Activated effector memory CD4-positive, alpha-beta T cell treated with Interleukin-2 at 50 U/mL for 16 hours (primary cell): ENCODE measurements at regions not wholly inside any gene's neighbourhood (a gene's known extent, or its start where the extent isn't known, plus 50 kb on each side); places are given as distances from the start of the nearest gene placed in this dataset.
"Not testable (repeated sequence)": the region's sequence is repeated elsewhere in the genome, so short reads cannot be mapped to it uniquely, and the experiment has no call there.

Experiments used
- DNase-seq: peaks from one replicate; pipeline ENCODE4 v3.0.0-alpha.2; 2020

DNA sequence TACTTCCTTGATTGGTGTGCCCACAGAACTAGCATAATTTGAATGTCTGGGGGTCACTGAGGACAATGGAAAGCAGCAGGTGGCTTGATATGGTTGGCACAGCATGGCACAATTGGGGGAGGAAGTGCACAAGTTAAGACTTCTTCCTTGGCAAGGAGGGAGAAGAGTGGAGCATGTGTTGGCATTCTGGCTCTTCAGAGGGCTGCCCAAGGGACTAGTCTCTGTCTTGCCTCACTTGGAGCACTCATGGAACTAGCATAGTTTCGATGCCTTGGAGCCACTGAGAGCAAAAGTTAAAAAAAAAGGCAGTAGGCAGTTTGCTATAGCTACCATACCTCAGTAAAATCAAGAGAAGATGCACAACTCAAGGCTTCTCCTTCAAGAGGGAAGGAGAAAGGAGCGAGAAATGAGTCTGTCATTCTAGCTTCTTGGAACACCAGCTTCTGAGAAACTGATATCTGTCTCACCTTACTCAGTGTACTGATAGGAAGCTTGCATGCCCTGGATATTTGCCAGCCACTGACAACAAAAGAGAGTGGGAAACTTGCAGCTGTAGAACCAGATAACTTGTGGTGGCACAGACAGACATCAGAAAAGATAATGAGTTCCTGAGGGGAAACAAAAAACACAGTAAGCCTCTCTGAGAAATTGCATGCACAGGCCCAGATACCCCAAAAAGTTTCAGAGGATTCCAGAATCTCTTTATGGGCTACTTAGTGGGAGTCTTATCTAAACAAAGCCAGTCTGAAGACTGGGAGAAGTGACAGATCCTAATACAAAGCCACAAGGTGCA lies 207.5 kb upstream of the SAMSN1 start:
- no peak for DNase-seq

DNA sequence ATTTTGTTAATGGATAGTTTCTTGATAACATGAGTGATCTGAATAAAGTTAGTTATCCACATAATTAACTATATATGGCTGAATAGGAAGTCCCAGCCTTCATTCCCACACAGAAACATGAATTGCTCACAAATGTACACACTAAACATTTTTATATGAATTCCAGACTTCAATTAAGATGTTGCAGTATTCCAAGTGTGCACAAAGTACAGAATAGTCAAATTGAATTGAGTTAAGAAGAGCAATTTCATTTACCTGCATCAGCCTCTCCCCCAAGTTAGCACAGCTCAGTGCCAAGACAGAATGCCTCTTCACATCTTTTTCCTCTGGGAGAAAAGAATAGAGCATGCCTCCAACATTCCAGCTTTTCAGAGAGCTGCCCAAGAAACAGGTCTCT lies 207.0 kb upstream of the SAMSN1 start:
- no peak for DNase-seq

DNA sequence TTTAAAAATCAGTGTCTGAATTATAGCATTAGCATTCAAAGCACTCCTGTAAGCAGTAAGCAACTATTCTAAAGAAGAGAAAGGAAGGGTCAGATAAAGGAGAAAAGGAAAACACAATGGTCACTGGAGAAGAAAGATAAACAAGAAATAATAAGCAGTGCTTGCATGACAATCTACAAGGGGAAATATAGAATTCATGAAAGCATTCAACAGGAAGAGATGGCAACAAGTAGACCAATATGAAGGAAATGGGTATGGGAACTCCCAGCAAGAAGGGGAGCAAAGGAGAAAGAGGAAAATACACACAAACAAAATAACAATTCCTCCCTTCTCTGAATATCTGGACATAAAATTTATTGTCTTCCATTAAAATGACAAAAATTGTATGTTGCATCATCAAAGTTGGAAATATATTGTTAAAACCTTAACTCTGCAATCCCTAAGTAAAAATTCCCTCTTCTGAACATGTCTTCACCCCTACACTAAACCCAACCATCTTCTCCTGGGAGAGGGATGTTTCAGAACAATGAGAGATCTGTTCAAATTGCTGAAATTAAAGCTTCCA lies 206.3 kb upstream of the SAMSN1 start:
- no peak for DNase-seq

DNA sequence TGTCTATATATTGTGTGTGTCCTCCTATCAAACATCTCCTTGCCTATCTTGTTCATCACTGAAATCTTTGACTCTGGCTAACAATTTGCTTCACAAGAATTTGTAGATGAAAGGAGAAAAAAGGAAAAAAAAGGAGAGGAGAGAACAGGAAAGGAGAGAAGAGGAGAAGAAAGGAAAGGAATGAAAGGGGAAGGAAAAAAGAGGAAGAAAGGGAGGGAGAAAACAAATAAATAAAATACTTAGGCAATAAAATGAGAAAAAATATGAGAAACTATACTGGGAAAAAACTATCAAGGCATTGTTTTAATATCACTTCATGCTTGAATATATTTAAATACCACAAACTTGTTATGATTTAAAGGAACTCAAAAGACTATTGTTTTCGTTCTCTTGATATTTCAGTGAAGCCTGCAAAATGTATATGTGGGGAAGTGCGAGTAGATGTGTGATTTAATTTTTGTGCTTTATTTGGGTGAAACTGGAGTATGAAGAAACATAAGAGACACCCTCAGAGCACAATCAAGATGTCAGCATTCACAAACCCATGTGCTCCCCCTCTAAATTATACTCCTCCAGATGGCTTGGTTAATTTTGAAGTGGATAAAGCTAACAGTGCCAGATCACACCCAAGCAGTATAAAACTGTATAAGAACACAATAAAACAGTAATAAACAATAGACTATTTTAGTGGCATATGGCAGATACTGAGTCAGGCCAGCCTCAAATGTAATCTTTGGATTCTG lies 205.7 kb upstream of the SAMSN1 start:
- no peak for DNase-seq

DNA sequence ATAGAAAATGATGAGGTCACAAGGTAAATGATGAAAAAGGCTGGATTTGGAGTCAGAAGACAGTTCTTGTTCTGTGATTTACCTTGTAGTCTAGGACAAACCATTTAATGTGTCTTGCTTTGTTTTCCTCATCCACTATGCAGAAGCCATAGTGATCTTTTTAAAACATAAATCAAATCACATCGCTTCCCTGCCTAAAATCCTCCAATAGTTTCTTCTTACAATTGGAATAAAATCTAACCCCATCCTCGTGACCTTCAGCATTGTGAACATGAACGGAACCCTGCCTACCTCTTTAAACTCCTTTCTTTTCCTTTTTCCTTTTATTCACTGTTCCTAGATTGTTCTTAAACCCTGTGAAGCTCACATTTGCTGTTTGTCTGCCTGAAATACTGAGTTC lies 204.9 kb upstream of the SAMSN1 start:
- DNase-seq: no peak

DNA sequence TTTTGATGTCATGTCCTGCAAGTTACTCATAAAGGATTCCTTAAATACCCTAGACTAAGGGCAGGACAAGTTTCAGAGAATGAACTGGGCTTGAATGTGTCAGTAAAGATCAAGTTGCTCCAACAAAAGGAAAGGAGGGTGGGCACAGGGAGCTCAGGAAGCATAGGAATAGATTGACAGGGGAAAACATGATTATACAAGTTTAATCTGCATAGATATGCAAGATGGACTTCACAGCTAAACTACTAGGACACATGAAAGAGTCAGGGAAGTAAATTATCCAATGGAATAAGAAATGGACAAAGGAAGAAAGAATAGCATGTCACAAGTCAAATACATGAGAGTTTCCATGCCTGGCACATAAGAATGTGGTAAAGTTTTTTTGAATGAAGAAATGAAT lies 203.9 kb upstream of the SAMSN1 start:
- DNase-seq: no peak

DNA sequence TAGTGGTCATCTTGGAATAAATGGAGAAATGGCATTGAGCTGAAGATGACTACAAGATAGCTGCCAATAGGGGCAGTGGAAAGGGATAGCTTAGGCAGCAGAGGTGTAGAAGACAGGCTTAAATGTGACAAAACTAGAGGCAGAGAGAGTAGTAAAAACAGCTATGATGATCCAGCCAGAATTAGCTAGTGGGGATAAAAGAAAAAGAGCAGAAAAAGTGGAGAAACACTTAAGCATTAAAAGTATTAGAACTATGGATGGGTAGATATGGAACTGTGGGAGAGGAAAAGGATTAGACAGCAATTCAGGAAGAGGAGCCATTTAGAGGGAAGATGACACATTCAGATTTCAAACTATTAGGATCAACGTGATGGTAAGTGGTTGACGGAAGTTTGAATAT lies 202.5 kb upstream of the SAMSN1 start:
- DNase-seq: no peak

DNA sequence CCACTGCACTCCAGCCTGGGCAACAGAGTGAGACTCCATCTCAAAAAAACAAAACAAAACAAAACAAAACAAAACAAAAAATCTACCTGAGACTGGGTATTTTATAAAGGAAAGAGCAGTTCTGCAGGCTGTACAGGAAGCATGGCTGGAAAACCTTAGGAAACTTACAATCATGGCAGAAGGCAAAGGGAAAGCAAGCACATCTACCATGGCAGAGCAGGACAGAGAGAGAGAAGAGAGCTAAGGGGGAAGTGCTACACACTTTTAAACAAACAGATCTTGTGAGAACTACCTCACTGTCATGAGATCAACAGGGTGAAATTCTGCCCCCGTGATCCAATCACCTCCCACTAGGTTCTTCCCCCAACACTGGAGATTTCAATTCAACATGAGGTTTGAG lies 198.3 kb upstream of the SAMSN1 start:
- no peak for DNase-seq

DNA sequence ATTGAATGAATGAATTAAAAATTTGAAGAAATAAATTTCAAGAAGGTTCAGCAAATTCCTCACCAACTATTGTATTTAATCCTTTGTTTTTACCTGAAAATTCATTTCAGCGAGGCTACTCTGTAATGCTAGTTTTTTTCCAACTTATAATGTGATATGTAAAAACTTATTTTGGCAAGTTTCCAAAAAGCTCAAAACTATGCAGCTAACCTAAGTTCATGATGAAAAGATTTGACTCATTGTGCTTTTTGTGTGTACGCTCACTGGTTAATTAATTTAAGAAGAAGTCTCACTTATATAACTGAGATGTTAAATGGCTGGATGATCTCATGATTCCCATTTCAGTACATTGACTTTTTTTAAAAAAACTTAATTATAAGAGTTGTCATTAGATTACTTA lies 196.0 kb upstream of the SAMSN1 start:
- DNase-seq: no peak

DNA sequence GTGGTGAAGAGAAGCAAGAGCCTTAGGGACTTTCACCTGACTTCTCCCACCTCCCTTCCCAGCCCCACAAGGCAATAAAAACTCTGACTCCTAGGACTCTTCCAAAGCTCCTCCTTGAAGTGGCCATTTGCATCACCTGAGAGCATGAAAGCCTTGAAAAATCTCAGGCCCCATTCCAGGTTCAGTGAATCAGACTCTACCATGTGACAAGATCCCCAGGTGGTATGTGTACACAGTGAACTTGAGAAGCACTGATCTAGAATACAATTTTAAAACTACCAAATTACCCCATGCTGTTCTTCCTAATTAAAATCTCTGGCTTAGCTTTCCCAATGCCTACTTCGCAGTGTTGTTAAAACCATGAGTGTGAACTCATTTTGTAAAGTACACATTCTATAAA lies 195.1 kb upstream of the SAMSN1 start:
- no peak for DNase-seq

DNA sequence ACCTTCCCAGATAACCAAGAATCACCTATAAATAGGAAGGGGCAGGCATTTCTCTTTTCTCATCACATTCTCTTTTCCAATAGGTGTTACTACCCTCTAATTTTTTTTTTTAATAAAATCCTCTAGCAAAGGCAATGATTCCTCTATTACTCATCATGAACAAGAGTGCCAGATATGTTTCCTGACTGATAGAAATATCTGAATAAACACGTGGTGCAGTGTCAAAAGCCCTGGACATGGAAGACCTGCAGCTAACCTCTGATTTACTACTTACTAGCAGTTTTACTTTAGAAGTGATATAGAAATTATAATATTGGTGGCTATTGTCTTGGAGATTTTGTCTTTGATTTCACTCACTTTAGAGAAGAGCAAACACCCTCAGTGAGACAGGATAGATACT lies 194.6 kb upstream of the SAMSN1 start:
- no peak for DNase-seq

DNA sequence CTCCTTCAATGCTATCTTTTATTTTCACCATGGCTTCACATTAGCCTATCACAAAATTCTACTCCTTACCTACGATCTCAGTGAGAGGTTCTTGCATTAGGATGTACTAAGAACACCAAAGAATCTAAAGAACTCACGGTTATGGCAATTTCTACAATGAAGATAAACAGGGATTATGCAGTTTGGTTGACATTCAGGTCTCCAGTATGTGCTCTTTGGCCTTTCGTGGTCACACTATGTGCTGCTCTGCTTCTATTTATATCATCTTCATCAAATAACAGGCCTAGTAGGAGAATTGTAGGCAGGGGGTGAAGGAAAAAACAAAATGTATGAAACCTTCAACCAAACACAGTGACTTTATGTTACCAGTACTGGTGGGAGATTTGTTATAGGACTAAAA lies 194.0 kb upstream of the SAMSN1 start:
- DNase-seq: no peak

DNA sequence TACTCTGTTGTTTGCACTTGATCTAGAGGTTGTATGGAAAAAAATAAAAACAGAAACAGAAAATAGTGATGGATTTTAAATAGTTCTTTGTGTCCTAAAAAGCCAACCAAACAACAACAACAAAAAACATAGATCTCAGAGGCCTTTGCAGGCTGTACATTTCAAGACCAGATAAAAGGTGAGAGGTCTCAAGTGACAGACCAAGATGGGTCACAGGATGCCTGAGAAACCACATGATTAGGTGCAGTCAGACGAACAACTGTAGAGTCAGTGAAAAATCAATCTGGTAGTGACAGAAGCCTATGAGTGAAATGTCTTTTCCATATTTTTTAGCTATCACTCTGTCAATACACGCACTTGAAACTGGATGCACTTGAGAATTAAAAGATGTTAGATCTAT lies 193.5 kb upstream of the SAMSN1 start:
- DNase-seq: no peak

DNA sequence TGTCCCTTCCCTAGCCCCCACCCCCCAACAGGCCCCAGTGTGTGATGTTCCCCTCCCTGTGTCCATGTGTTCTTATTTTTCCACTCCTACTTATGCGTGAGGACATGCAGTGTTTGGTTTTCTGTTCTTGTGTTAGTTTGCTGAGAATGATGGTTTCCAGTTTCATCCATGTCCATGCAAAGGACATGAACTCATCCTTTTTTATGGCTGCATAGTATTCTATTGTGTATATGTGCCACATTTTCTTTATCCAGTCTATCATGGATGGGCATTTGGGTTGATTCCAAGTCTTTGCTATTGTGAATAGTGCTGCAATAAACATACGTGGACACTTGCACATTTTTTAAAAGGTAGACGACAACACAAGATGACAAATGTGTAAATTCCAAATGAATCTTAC lies 192.5 kb upstream of the SAMSN1 start:
- not testable (repeated sequence) for DNase-seq

DNA sequence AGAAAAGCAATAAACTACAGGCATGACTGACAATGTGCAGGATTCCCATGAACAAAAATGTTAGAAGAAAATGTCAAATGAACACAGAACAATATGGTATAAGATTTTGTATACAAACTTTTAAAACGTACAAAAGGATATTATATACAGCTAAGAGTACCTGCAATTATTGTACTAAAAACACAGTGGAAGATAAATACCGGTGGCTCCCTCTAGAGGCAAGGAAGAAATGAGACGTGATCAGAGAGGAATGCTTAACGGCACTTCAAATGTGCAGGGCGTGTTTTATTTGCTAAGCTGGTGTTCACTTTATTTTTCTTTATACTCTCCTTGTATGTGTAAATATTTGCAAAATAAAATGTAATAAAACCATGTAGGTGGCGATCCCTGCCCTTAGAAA lies 191.8 kb upstream of the SAMSN1 start:
- no peak for DNase-seq

DNA sequence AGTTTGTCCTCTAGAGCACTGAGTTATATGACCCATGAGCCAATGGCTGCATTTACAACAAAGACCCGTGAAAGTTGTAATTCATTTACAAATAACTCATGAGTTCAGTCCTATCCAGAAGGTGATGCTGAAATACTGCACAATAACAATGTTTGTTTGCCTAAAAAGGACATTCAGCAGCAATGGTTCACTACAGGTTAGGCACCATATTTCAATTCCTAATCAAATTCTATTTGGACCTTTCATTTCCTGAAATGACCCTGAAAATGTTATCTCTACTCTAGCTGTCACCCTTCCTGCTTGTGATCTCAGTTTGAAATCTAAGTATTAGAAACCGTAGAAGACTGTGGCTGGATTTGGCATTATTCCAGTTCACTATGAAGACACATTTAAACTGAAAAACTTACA lies 191.2 kb upstream of the SAMSN1 start:
- DNase-seq: no peak

DNA sequence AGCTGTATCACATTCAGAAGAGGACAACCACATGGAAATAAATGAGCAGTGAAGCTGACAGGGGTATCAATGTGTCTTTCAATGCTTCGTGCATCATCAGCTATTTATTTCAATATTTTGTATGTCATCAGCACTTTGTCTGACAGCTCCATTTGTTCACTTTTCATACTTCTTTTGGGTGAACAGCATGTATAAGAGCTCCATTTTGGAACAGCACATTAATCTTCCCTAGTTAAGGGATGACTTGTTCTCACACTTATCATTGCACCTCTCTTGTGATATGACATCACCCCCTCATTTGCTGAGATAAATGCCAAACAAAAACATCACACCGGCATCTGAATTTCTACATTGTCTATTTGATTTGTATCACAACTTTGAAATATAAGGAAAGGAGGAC lies 190.6 kb upstream of the SAMSN1 start:
- no peak for DNase-seq

DNA sequence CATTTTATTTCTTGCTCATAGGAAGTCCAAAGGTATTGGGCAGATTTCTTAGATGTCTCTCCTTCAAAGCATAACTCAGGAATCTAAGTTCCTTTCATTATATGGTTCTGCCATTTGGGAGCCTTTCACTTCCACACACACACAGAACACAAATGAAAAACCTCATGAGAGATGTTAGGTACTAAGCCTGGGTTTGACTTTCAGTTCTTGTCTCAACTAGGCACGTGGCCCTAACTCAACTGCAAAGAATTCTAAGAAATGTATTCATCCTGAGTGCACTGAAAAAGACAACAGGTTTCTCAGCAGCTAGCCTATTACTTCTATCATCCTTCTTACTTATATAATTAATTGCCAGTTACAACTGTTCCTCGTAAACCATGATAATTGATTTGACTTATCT lies 190.0 kb upstream of the SAMSN1 start:
- no peak for DNase-seq

DNA sequence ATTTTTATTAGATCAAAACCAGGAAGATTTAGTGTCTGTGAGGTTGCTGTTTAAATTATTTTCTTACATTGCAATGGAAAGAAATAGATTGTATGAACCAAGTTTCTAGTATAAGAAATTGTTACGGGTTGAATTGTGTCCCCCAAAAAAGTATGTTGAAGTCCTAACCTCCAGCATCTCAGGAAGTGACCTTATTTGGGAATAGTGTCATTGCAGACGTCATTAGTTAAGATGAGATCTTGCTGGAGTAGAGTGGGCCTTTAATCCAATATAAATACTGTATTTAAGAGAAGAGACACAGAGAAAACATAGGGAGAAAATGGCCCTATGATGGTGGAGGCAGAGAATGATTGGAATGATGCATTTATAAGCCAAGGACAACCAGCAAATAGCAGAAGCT lies 188.7 kb upstream of the SAMSN1 start:
- DNase-seq: no peak

DNA sequence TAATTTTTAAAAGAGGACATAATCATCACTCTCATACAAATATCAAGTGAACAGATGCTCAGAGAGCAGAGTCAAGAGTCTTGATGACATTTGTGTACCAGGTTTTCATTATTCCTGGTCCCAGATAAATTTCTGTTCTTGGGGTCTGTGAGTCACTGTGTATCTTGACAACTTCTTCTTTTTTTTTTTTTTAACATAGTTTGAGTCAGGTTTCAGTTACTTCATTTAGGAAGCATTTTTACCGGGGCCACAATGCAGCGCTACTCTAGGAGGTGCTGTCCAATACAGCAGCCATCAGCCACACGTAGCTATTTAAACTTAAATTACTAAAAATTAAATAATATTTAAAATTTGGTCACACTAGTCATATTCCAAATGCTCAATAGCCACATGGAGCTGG lies 188.1 kb upstream of the SAMSN1 start:
- DNase-seq: no peak

DNA sequence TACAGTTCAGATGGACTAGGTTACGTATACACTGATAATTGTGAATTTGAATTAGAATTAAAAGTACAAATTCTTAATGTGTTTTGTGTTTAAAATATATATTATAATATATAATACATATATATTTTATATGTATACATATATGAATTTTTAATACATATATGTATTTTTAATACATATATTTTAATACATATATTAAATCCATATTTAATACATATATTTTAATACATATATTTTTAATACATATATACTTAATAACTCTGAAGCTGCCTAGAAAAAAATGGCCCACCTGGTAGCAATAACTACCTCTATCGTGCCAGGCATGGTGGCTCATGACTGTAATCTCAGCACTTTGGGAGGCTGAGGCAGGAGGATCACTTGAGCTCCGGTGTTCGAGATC lies 179.1 kb upstream of the SAMSN1 start:
- no peak for DNase-seq

DNA sequence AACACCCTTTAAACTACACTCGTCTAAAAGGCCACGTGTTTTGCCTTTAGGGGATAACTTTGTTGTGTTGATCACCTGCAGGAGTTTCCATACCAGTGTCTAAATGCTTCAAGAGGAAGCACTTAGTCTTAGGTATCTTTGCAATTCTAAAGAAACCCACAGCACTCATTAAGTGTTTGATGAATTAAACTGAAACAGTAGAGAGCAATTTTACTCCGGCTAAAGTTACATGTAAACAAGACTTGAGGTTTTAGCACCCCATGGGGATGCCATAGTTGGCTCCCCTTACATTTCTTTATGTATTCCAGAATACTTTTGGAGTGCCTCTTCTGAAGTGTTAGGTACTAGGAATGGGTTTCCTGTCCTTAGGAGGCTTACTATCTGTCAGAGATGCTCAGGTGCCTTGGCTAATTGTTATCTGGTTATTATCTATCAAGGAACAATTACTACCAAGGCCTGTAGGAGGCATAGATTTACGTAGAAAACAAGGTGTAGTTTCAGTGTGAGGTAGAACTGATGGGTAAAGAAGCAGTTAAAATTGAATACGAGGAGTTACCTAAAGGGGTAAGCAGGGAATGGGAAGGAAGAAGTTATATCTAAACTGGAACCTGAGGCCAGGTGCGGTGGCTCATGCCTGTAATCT lies 176.8 kb upstream of the SAMSN1 start:
- no peak for DNase-seq

DNA sequence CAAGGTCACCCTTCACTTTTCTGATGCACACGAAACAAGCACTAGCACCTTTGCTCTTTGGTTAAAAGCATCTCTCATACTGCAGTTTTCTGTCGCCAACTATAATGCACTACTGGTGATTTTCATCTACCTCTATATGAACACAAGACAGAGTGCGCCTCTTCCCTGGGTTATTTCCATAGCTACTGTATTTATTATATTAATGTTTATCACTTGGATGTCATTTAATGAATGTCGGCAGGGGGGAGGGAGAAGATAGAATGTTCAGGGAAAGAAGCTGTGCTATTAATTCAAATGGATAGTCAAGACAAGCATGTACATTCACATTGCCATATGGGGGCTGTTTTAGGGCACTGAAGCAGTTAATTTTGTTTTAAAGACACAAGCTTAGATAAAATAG lies 174.1 kb upstream of the SAMSN1 start:
- DNase-seq: no peak

DNA sequence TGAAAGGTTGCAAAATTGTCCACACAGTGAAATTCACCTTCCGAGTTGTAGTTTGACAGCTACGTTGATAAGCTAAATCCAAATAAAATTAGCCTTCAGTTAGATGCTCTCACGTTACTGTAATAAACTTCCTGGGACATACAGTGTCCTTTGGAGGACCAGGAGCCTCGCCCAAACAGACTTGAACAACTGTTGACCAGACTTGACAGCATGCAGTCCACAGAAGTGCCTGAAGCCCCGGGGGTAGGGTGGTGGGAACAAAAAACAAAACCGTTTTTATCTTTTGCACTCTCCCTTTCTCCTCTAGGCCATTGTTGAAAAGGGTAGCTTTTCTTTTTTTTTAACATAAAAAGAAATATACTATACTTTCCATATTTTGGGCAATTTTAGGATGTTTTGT lies 172.8 kb upstream of the SAMSN1 start:
- no peak for DNase-seq
